ENCODE measurements at regions not wholly inside any gene's neighbourhood (a gene's known extent, or its start where the extent isn't known, plus 50 kb on each side); places are given as distances from the start of the nearest gene placed in this dataset.

DNA sequence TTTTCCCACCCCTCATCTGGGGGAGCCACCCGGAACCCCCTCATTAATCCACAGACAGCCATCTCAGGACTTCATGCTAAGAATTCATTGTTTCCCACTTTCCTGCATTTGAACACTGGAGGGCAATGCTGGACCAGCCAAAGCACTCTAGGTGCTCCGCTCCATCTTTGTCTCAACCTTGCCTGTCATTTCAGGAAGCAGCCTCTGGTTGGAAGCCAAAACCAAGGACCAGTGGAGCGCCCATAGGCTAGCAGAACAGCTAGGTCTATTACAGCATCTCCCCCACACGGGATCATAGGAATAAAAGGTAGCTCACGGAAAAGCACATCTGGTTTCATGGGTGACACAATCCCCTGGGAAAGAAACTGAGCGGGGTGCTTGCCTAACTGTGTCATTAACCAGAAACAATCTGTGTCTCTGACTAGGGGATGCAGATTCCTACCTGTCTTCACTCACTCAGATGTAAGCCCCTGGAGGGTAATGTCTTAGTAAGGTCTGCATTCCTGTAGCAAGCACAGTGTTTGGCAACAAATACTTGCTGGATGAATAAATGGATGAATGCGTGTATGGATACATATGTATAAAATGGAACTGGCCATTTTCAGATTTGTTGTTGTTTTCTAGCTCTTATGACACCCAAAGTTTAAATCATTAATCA is 197.0 kb downstream of the DAD1 start:
- peak; percentile 68 for DNase-seq (ENCODE audit: extremely low spot score)
- no peak for TF ChIP-seq TARDBP (IDR thresholded peaks at IDR 0.05)
- no peak for TF ChIP-seq PKNOX1 (IDR thresholded peaks at IDR 0.05)
- no peak for TF ChIP-seq LEF1 (IDR thresholded peaks at IDR 0.05; ENCODE audit: borderline replicate concordance)
- TF ChIP-seq SUZ12 (IDR thresholded peaks at IDR 0.05) = no peak
- no peak for TF ChIP-seq L3MBTL2 (conservative IDR thresholded peaks at IDR 0.05)
- no peak for TF ChIP-seq BHLHE40 (IDR thresholded peaks at IDR 0.05; ENCODE audit: borderline replicate concordance)
- no peak for TF ChIP-seq SP1 (IDR thresholded peaks at IDR 0.05)
- no peak for TF ChIP-seq FOXA1 (IDR thresholded peaks at IDR 0.05)
- no peak for TF ChIP-seq ARNT (IDR thresholded peaks at IDR 0.05)
- TF ChIP-seq HDGF (IDR thresholded peaks at IDR 0.05; ENCODE audit: borderline replicate concordance) = no peak
- ChIA-PET POLR2A (no interaction called here), CTCF (interaction anchor here (4.3 kb wide), 1 partner anchor 80 kb away, joined by 27 read pairs; no protein-coding TSS in a partner anchor)

- TF ChIP-seq ARNT (IDR thresholded peaks at IDR 0.05) (no peak), L3MBTL2 (conservative IDR thresholded peaks at IDR 0.05) (no peak), TARDBP (IDR thresholded peaks at IDR 0.05) (no peak), NFRKB (IDR thresholded peaks at IDR 0.05) (no peak), SP1 (IDR thresholded peaks at IDR 0.05) (no peak), FOXK2 (IDR thresholded peaks at IDR 0.05) (no peak), FOXM1 (IDR thresholded peaks at IDR 0.05; ENCODE audit: borderline replicate concordance) (no peak), SUZ12 (IDR thresholded peaks at IDR 0.05) (no peak), FOXA1 (IDR thresholded peaks at IDR 0.05) (no peak), PKNOX1 (IDR thresholded peaks at IDR 0.05) (no peak), ZNF384 (IDR thresholded peaks at IDR 0.05) (no peak), HDGF (IDR thresholded peaks at IDR 0.05; ENCODE audit: borderline replicate concordance) (no peak), BHLHE40 (IDR thresholded peaks at IDR 0.05; ENCODE audit: borderline replicate concordance) (no peak), LEF1 (IDR thresholded peaks at IDR 0.05; ENCODE audit: borderline replicate concordance) (no peak), CTBP1 (IDR thresholded peaks at IDR 0.05; ENCODE audit: borderline replicate concordance) (no peak), ELF4 (IDR thresholded peaks at IDR 0.05) (no peak)
- ChIA-PET CTCF (interaction anchor here (0.9 to 4.3 kb wide), 4 partner anchors 10 to 166 kb away, joined by 3 to 27 read pairs (median 6); no protein-coding TSS in a partner anchor), POLR2A (interaction anchor here (0.9 kb wide), 1 partner anchor 198 kb away, joined by 3 read pairs; the partner anchor contains the start of gene DAD1)
- no peak for DNase-seq (ENCODE audit: extremely low spot score)
Observed at GRCh38 chr14:22390824-22391461, 198.1 kb downstream of the DAD1 start.

GRCh38 chr14:22390195-22390594 is 198.8 kb downstream of the DAD1 start:
- POLR2A ChIA-PET = interaction anchor here (0.9 kb wide), 1 partner anchor 199 kb away, joined by 3 read pairs; the partner anchor contains the start of gene DAD1
- DNase-seq (ENCODE audit: extremely low spot score) = no peak
- TF ChIP-seq TARDBP (IDR thresholded peaks at IDR 0.05) = no peak
- CTCF ChIA-PET = interaction anchor here (0.6 to 4.3 kb wide), 6 partner anchors 9 to 177 kb away, joined by 3 to 27 read pairs (median 6); no protein-coding TSS in a partner anchor

GRCh38 chr14:22388669-22389595 is 200.1 kb downstream of the DAD1 start:
- POLR2A ChIA-PET = no interaction called here
- CTCF ChIA-PET = interaction anchor here (0.9 to 4.3 kb wide), 10 partner anchors 8 to 410 kb away, joined by 3 to 27 read pairs (median 4); no protein-coding TSS in a partner anchor
- DNase-seq (ENCODE audit: extremely low spot score) = no peak
- TF ChIP-seq ZNF384 (IDR thresholded peaks at IDR 0.05) (no peak), ARNT (IDR thresholded peaks at IDR 0.05) (no peak), FOXK2 (IDR thresholded peaks at IDR 0.05) (no peak), ELF4 (IDR thresholded peaks at IDR 0.05) (no peak), L3MBTL2 (conservative IDR thresholded peaks at IDR 0.05) (no peak), NFRKB (IDR thresholded peaks at IDR 0.05) (no peak), CTBP1 (IDR thresholded peaks at IDR 0.05; ENCODE audit: borderline replicate concordance) (no peak), FOXA1 (IDR thresholded peaks at IDR 0.05) (no peak), HDGF (IDR thresholded peaks at IDR 0.05; ENCODE audit: borderline replicate concordance) (no peak), LEF1 (IDR thresholded peaks at IDR 0.05; ENCODE audit: borderline replicate concordance) (no peak), SP1 (IDR thresholded peaks at IDR 0.05) (no peak), FOXM1 (IDR thresholded peaks at IDR 0.05; ENCODE audit: borderline replicate concordance) (no peak), SUZ12 (IDR thresholded peaks at IDR 0.05) (no peak), BHLHE40 (IDR thresholded peaks at IDR 0.05; ENCODE audit: borderline replicate concordance) (no peak), PKNOX1 (IDR thresholded peaks at IDR 0.05) (no peak), TARDBP (IDR thresholded peaks at IDR 0.05) (no peak)

DNA sequence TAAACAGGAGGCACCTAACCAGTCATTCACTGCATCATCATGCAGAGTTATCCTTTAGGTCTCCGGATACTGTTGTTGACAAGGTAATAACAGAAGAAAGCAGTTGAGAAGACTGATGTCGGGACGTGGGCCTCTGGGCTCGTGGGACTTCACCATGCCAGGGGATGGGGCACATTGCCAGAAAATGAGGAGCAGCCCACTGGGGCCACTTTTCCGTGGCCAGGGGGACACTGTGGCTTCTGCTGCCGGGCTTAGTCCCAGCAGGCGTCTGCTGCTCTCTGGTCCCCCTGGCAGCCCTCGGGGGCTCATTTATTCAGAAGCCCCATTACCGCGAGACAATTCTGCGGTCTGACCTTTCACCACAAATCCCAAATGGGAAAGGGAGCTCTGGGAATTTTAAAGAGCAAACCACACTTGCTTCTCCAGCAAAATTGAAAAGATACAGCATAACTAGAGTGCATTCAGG is 201.2 kb downstream of the DAD1 start:
- CTCF ChIA-PET = interaction anchor here (0.6 to 1.1 kb wide), 2 partner anchors 9 to 172 kb away, joined by 3 to 4 read pairs; no protein-coding TSS in a partner anchor
- TF ChIP-seq LEF1 (IDR thresholded peaks at IDR 0.05; ENCODE audit: borderline replicate concordance) (no peak), SP1 (IDR thresholded peaks at IDR 0.05) (no peak), NFRKB (IDR thresholded peaks at IDR 0.05) (no peak), ARNT (IDR thresholded peaks at IDR 0.05) (no peak), CTBP1 (IDR thresholded peaks at IDR 0.05; ENCODE audit: borderline replicate concordance) (no peak), TARDBP (IDR thresholded peaks at IDR 0.05) (no peak), ZNF384 (IDR thresholded peaks at IDR 0.05) (no peak), L3MBTL2 (conservative IDR thresholded peaks at IDR 0.05) (no peak), HDGF (IDR thresholded peaks at IDR 0.05; ENCODE audit: borderline replicate concordance) (no peak)
- DNase-seq (ENCODE audit: extremely low spot score) = peak; percentile 8
- POLR2A ChIA-PET = no interaction called here

Data from HEK293T (cell line).